Neutrophil (primary cell): ENCODE measurements at regions not wholly inside any gene's neighbourhood (a gene's known extent, or its start where the extent isn't known, plus 50 kb on each side); places are given as distances from the start of the nearest gene placed in this dataset.

Source experiments
- H3K27ac ChIP-seq: fragments of 200-600 bp; sonication (generic); 2 replicates; pipeline ENCODE4 v1.5.1; 2016; ENCODE audit warnings: mild to moderate bottlenecking, moderate library complexity
- H3K27me3 ChIP-seq: fragments of 200-600 bp; sonication (generic); 2 replicates; pipeline ENCODE4 v1.6.0; 2016; ENCODE audit warnings: mild to moderate bottlenecking
- H3K36me3 ChIP-seq: fragments of 200-600 bp; sonication (generic); 2 replicates; pipeline ENCODE4 v1.5.1; 2017
- H3K4me1 ChIP-seq, 2 experiments: fragments of 200-600 bp in 1 of 2; sonication (generic) in 1 of 2; 1 replicate in 1 of 2; 2 replicates in 1 of 2; pipeline versions ENCODE4 v1.5.1 to v1.6.1; 2013 to 2016; ENCODE audit warnings: low read depth in 1 of 2, low read length in 1 of 2, mild to moderate bottlenecking in 1 of 2, moderate library complexity in 1 of 2; ENCODE audit not compliant: control insufficient read depth in 1 of 2, insufficient read depth in 1 of 2
- H3K4me3 ChIP-seq, 2 experiments: fragments of 200-600 bp in 1 of 2; sonication (generic) in 1 of 2; 1 replicate in 1 of 2; 2 replicates in 1 of 2; pipeline ENCODE4 v1.5.1; 2013 to 2016; ENCODE audit warnings: low read depth in 1 of 2, low read length in 1 of 2, mild to moderate bottlenecking in 1 of 2, moderate library complexity in 1 of 2
- H3K9me3 ChIP-seq: fragments of 200-600 bp; sonication (generic); 2 replicates; pipeline ENCODE4 v1.5.1; 2016
- CTCF ChIP-seq: fragments of 200-600 bp; sonication (generic); IDR thresholded peaks from 2 replicates; pipeline ENCODE4 v1.5.1; 2016; ENCODE audit warnings: antibody characterized with exemption

- Histone ChIP-seq H3K27ac (no peak overlapping the region), H3K4me1 (no peaks in the 10 kb centered on the region), H3K27me3 (no peaks in the 10 kb centered on the region), H3K4me3 (no peak overlapping the region), H3K9me3 (no peaks in the 10 kb centered on the region), H3K36me3 (peaks cover 18% of the 10 kb centered on the region)
- TF ChIP-seq CTCF = no peak
Observed at GRCh38 chr6:144823131-144823530, 538.0 kb downstream of the UTRN start.

GRCh38 chr6:144824018-144824417, 538.9 kb downstream of the UTRN start:
- no peaks in the 10 kb centered on the region for H3K4me1 ChIP-seq
- no peaks in the 10 kb centered on the region for H3K9me3 ChIP-seq
- no peak overlapping the region for H3K4me3 ChIP-seq
- TF ChIP-seq CTCF = no peak
- H3K27me3 ChIP-seq = no peaks in the 10 kb centered on the region
- H3K27ac ChIP-seq = no peak overlapping the region
- H3K36me3 ChIP-seq = peaks cover 27% of the 10 kb centered on the region

GRCh38 chr6:144834426-144835038, 549.4 kb downstream of the UTRN start:
- no peak overlapping the region for H3K27ac ChIP-seq
- H3K4me3 ChIP-seq = no peak overlapping the region
- H3K4me1 ChIP-seq = no peaks in the 10 kb centered on the region
- no peak for TF ChIP-seq CTCF
- H3K9me3 ChIP-seq = no peaks in the 10 kb centered on the region
- no peaks in the 10 kb centered on the region for H3K27me3 ChIP-seq
- H3K36me3 ChIP-seq = peaks cover 50% of the 10 kb centered on the region

- no peaks in the 10 kb centered on the region for H3K27me3 ChIP-seq
- peaks cover 59% of the 10 kb centered on the region for H3K36me3 ChIP-seq
- H3K4me1 ChIP-seq = no peaks in the 10 kb centered on the region
- no peak overlapping the region for H3K27ac ChIP-seq
- no peak overlapping the region for H3K4me3 ChIP-seq
- no peak for TF ChIP-seq CTCF
- H3K9me3 ChIP-seq = no peaks in the 10 kb centered on the region
Observed at GRCh38 chr6:144835322-144835973, 550.3 kb downstream of the UTRN start.

GRCh38 chr6:144840619-144841018, 555.5 kb downstream of the UTRN start:
- Histone ChIP-seq H3K9me3 (no peaks in the 10 kb centered on the region), H3K4me1 (no peaks in the 10 kb centered on the region), H3K27me3 (no peaks in the 10 kb centered on the region), H3K4me3 (no peak overlapping the region), H3K36me3 (peaks cover 81% of the 10 kb centered on the region), H3K27ac (no peak overlapping the region)
- TF ChIP-seq CTCF = no peak
